ENCODE measurements at regions not wholly inside any gene's neighbourhood (a gene's known extent, or its start where the extent isn't known, plus 50 kb on each side); places are given as distances from the start of the nearest gene placed in this dataset.

GRCh38 chr15:67999320-68000100 is 54.6 kb upstream of the PIAS1 start:
- no peak overlapping the region for H3K4me3 ChIP-seq (ENCODE audit: low read depth, low read length)
- TF ChIP-seq CTCF (IDR thresholded peaks at IDR 0.05; ENCODE audit: insufficient read depth, low read length, severe bottlenecking): no peak
- no peaks in the 10 kb centered on the region for H3K27me3 ChIP-seq (ENCODE audit: control insufficient read depth, insufficient read depth, low read length)
- peak; percentile 29 for DNase-seq (ENCODE audit: low read depth)
- no peaks in the 10 kb centered on the region for H3K36me3 ChIP-seq (ENCODE audit: control insufficient read depth, insufficient read depth, low read length)
- FAIRE-seq: no peak

- no peak for TF ChIP-seq CTCF (IDR thresholded peaks at IDR 0.05; ENCODE audit: insufficient read depth, low read length, severe bottlenecking)
- DNase-seq (ENCODE audit: low read depth) (no peak), FAIRE-seq (no peak)
- H3K27me3 ChIP-seq (ENCODE audit: control insufficient read depth, insufficient read depth, low read length): no peaks in the 10 kb centered on the region
- H3K36me3 ChIP-seq (ENCODE audit: control insufficient read depth, insufficient read depth, low read length): no peaks in the 10 kb centered on the region
- H3K4me3 ChIP-seq (ENCODE audit: low read depth, low read length): no peak overlapping the region
Observed at GRCh38 chr15:68000754-68001153, 53.4 kb upstream of the PIAS1 start.

GRCh38 chr15:68001811-68002210 is 52.3 kb upstream of the PIAS1 start:
- FAIRE-seq: no peak
- no peaks in the 10 kb centered on the region for H3K27me3 ChIP-seq (ENCODE audit: control insufficient read depth, insufficient read depth, low read length)
- TF ChIP-seq CTCF (IDR thresholded peaks at IDR 0.05; ENCODE audit: insufficient read depth, low read length, severe bottlenecking): no peak
- H3K4me3 ChIP-seq (ENCODE audit: low read depth, low read length): no peak overlapping the region
- no peak for DNase-seq (ENCODE audit: low read depth)
- H3K36me3 ChIP-seq (ENCODE audit: control insufficient read depth, insufficient read depth, low read length): no peaks in the 10 kb centered on the region

- TF ChIP-seq CTCF (IDR thresholded peaks at IDR 0.05; ENCODE audit: insufficient read depth, low read length, severe bottlenecking): no peak
- no peak for DNase-seq (ENCODE audit: low read depth)
- H3K36me3 ChIP-seq (ENCODE audit: control insufficient read depth, insufficient read depth, low read length): no peaks in the 10 kb centered on the region
- no peaks in the 10 kb centered on the region for H3K27me3 ChIP-seq (ENCODE audit: control insufficient read depth, insufficient read depth, low read length)
- no peak for FAIRE-seq
- no peak overlapping the region for H3K4me3 ChIP-seq (ENCODE audit: low read depth, low read length)
Observed at GRCh38 chr15:68003297-68003696, 50.8 kb upstream of the PIAS1 start.
